Loucy (cell line): ENCODE measurements at regions not wholly inside any gene's neighbourhood (a gene's known extent, or its start where the extent isn't known, plus 50 kb on each side); places are given as distances from the start of the nearest gene placed in this dataset.

Experiments
- H2AFZ ChIP-seq: fragments of 200-600 bp; sonication (generic); 2 replicates; pipeline ENCODE4 v1.6.0; 2016; ENCODE audit warnings: antibody characterized with exemption, mild to moderate bottlenecking, low read length, moderate library complexity
- H3F3A ChIP-seq: fragments of 200-600 bp; 2 replicates; pipeline ENCODE4 v1.6.0; 2016; ENCODE audit warnings: antibody characterized with exemption, low read depth, mild to moderate bottlenecking
- H3K27me3 ChIP-seq: fragments of 200-600 bp; sonication (generic); 2 replicates; pipeline ENCODE4 v1.6.1; 2014; ENCODE audit warnings: low read length, mild to moderate bottlenecking; ENCODE audit not compliant: insufficient read depth, poor library complexity, severe bottlenecking
- H3K36me3 ChIP-seq: fragments of 200-600 bp; sonication (generic); 2 replicates; pipeline ENCODE4 v1.6.1; 2016; ENCODE audit warnings: low read length; ENCODE audit not compliant: insufficient read depth
- H3K4me1 ChIP-seq: fragments of 200-600 bp; sonication (generic); 2 replicates; pipeline ENCODE4 v1.5.1; 2014; ENCODE audit warnings: low read length, mild to moderate bottlenecking; ENCODE audit not compliant: insufficient read depth, poor library complexity, severe bottlenecking
- H3K4me2 ChIP-seq: fragments of 200-600 bp; sonication (generic); 2 replicates; pipeline ENCODE4 v1.6.0; 2014; ENCODE audit warnings: antibody characterized with exemption, low read length, low read depth, mild to moderate bottlenecking; ENCODE audit not compliant: poor library complexity, severe bottlenecking
- H3K4me3 ChIP-seq: fragments of 200-600 bp; sonication (generic); 2 replicates; pipeline ENCODE4 v1.5.1; 2014; ENCODE audit warnings: low read length, mild to moderate bottlenecking, mixed read lengths; ENCODE audit not compliant: poor library complexity, severe bottlenecking
- H3K79me2 ChIP-seq: fragments of 200-600 bp; sonication (generic); 2 replicates; pipeline ENCODE4 v1.6.1; 2014; ENCODE audit warnings: low read length; ENCODE audit not compliant: insufficient read depth
- H3K9ac ChIP-seq: fragments of 200-600 bp; sonication (generic); 2 replicates; pipeline ENCODE4 v1.6.0; 2014; ENCODE audit warnings: mild to moderate bottlenecking, low read depth, low read length, moderate library complexity; ENCODE audit not compliant: poor library complexity, severe bottlenecking
- H3K9me2 ChIP-seq: fragments of 200-600 bp; sonication (generic); replicated peaks from 2 replicates; pipeline ENCODE4 v1.6.1; 2016; ENCODE audit warnings: low read depth, low read length, mixed read lengths
- H3K9me3 ChIP-seq: fragments of 200-600 bp; sonication (generic); 2 replicates; pipeline ENCODE4 v1.6.1; 2014; ENCODE audit warnings: mild to moderate bottlenecking, antibody characterized with exemption, low read length, low read depth; ENCODE audit not compliant: insufficient read depth
- H4K20me1 ChIP-seq: fragments of 200-600 bp; sonication (generic); 2 replicates; pipeline ENCODE4 v1.6.0; 2014; ENCODE audit warnings: antibody characterized with exemption, low read length, mild to moderate bottlenecking; ENCODE audit not compliant: insufficient read depth, poor library complexity, severe bottlenecking
- CTCF ChIP-seq: fragments of 200-600 bp; sonication (generic); conservative IDR thresholded peaks from 2 replicates; pipeline ENCODE4 v1.5.1; 2014; ENCODE audit warnings: mild to moderate bottlenecking, antibody characterized with exemption, low read length
- EZH2phosphoT487 ChIP-seq: fragments of 200-600 bp; IDR thresholded peaks from 2 replicates; pipeline ENCODE4 v1.6.1; 2018; ENCODE audit warnings: antibody characterized with exemption, mild to moderate bottlenecking, moderate library complexity, borderline replicate concordance

GRCh38 chr17:55959756-55960155, 193.5 kb upstream of the ANKFN1 start:
- H3F3A ChIP-seq = no peaks in the 10 kb centered on the region
- TF ChIP-seq EZH2phosphoT487 (no peak), CTCF (no peak)

GRCh38 chr17:55961386-55961785, 191.9 kb upstream of the ANKFN1 start:
- no peaks in the 10 kb centered on the region for H3F3A ChIP-seq
- no peaks in the 10 kb centered on the region for H3K9me3 ChIP-seq
- TF ChIP-seq EZH2phosphoT487 (no peak), CTCF (no peak)
- no peaks in the 10 kb centered on the region for H3K79me2 ChIP-seq
- H3K4me2 ChIP-seq = no peak overlapping the region
- no peaks in the 10 kb centered on the region for H3K9me2 ChIP-seq
- no peaks in the 10 kb centered on the region for H3K36me3 ChIP-seq
- no peaks in the 10 kb centered on the region for H4K20me1 ChIP-seq
- H3K4me3 ChIP-seq = no peak overlapping the region
- no peaks in the 10 kb centered on the region for H3K27me3 ChIP-seq
- peaks cover 29% of the 10 kb centered on the region for H3K4me1 ChIP-seq
- H2AFZ ChIP-seq = no peak overlapping the region
- no peak overlapping the region for H3K9ac ChIP-seq

More at GRCh38 chr17:55959756-55960155, 193.5 kb upstream of the ANKFN1 start:
- Histone ChIP-seq H3K4me1 (peaks cover 29% of the 10 kb centered on the region), H3K9ac (peak overlapping the region; percentile 4), H3K9me2 (no peaks in the 10 kb centered on the region), H3K4me3 (peak overlapping the region; percentile 25), H3K4me2 (peak overlapping the region; percentile 58), H3K79me2 (no peaks in the 10 kb centered on the region), H3K36me3 (no peaks in the 10 kb centered on the region), H3K9me3 (no peaks in the 10 kb centered on the region), H2AFZ (peak overlapping the region; percentile 39; the same call in 1 of the 2 replicates), H4K20me1 (no peaks in the 10 kb centered on the region), H3K27me3 (no peaks in the 10 kb centered on the region)

- Histone ChIP-seq H3K9me2 (no peaks in the 10 kb centered on the region), H3K9me3 (no peaks in the 10 kb centered on the region), H3K4me2 (peak overlapping the region; percentile 30), H4K20me1 (no peaks in the 10 kb centered on the region), H3K4me1 (peaks cover 29% of the 10 kb centered on the region), H3K36me3 (no peaks in the 10 kb centered on the region), H2AFZ (peak overlapping the region; percentile 31; the same call in 1 of the 2 replicates), H3F3A (no peaks in the 10 kb centered on the region), H3K79me2 (no peaks in the 10 kb centered on the region), H3K27me3 (no peaks in the 10 kb centered on the region), H3K9ac (no peak overlapping the region), H3K4me3 (no peak overlapping the region)
- TF ChIP-seq EZH2phosphoT487 (no peak), CTCF (no peak)
Measured at GRCh38 chr17:55962951-55963401, 190.3 kb upstream of the ANKFN1 start.
